Activated naive CD4-positive, alpha-beta T cell treated with Interleukin-2 at 50 U/mL for 16 hours (primary cell): ENCODE measurements at regions not wholly inside any gene's neighbourhood (a gene's known extent, or its start where the extent isn't known, plus 50 kb on each side); places are given as distances from the start of the nearest gene placed in this dataset.

Experiments
- DNase-seq: peaks from one replicate; pipeline ENCODE4 v3.0.0-alpha.2; 2020

DNA sequence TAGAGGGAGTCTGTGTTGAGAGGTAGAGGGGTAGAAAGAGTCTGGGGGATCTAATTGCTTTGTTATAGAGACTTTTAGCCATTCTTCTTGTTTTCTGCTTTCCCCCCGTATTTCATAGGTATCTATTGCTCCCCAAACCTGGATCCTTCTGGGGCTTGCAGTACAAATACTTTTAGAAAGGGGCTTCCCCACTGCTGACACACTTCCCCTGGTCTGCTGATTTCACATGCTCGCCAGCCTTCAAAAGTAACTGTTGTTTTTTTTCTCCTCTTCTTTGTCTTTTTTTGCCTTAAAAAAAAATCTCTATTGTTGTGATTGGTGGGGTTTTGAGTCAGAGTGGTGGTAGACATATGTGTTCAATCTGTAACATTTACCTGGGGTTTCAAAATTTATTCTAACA is 300.6 kb upstream of the AZI2 start:
- DNase-seq: no peak

DNA sequence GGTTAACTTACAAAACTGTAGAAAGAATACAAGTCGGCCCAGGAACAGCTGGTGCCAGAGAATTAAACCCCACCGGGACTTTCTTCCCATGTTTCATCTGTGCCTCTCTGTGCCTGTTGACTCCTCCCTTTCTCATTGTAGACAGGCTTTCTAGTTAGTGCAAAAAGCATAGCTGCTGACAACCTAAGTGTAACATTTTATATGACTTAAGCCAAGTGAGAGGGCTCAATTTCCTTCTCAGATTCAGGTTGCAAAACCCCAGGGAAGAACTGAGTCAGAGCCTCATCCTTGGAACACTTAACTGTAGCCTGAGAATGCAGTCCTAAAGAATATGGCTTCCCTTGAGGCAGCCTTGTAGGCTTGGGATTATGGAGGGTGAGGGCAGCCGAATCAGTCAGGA is 302.5 kb upstream of the AZI2 start:
- DNase-seq: no peak

DNA sequence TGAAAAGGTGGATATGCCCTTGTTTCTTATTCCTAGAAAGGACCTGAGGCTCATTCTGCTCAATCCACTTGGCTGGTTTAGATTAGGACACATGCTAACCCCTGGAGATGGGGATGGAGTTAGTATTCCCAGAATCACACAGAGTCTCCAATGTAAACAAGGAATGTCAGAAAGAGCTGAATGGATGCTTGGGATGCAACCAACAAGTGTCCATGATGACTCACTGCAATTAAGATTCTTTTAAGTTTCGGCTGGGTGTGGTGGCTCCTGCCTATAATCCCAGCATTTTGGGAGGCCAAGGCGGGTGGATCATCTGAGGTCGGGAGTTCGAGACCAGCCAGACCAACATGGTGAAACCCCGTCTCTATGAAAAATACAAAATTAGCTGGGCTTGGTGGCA is 315.5 kb upstream of the AZI2 start:
- no peak for DNase-seq

- peak; percentile 37 for DNase-seq
These were observed 319.3 kb upstream of the AZI2 start for GRCh38 chr3:28667646-28668621.

DNA sequence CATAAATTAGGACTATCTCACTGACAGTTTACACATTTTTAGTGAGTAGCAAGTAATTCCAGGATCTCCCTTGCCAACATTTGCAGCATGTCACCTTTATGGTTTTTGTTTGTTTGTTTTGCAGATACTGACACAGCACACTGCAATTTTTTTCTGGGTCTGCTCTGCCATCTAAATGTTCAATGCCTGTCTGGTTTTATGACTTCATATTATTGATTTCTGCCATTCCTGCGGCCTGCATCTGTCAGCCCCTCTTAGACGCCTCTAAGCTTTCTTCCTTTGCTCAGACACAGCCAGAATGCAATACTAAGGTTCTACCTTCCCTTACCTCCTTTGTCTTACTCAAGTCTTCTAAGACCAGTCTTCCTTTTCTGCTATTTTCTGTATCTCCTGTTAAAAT is 321.2 kb upstream of the AZI2 start:
- DNase-seq: no peak

DNA sequence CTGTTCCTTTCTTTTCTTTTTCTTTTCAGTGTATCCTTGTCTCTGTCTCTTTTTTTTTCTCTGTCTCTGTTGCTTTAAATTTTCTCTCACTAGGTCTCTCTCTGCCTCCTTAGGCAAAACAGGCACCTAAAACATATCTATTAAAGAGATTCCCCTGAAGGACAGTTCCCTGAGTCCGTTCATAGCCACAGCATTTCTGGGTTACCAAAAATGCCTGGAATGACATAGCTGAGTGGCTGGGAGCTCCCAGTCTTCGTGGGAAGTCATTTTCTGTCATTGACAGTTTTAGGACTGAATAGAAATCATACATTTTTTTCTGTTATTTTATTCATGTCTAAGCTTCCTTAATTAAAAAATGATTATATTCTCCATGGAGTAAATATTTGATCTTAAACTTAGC is 323.8 kb upstream of the AZI2 start:
- DNase-seq: no peak

- no peak for DNase-seq
These were observed 324.8 kb upstream of the AZI2 start for GRCh38 chr3:28673446-28673845.

DNA sequence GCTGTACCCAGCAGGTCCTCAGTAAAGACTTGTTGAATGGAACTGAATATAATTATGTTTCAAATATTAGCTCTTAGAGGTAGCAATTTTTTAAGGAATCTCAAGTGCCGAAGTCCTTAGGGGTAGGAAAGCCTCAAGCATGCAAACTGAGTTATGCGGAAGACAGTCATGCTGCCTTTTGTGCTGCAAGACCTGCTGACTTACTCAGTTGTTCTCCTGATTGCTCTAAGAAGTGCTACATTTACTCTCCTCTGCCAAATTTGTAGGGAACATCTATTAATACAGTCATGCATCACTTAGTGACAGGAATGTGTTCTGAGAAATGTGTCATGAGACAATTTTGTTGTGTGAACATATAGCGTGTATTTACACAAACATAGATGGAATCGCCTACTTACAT is 325.6 kb upstream of the AZI2 start:
- no peak for DNase-seq

DNA sequence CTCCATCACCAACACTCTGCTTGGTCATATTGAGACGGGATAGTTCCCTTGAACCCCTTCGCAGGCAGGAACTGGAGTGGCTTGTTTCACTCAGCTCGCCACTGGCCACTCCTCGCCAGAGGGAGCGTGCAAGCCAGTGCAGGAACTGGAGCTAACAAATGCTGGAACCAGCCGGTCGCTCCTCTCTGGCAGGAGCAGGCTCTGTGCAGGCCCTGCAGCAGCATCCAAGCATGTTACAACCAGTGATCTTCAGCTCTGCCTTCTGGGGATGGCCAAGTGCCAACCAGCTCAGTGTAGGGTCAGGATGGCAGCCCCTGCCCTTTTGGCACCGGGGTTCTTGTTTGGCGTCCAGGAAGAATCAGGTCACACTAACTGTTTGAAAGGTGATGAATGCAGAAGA is 329.0 kb upstream of the AZI2 start:
- no peak for DNase-seq

GRCh38 chr3:28678086-28678485 is 329.5 kb upstream of the AZI2 start:
- DNase-seq: no peak

- no peak for DNase-seq
These were observed 331.4 kb upstream of the AZI2 start for GRCh38 chr3:28680050-28680449.

DNA sequence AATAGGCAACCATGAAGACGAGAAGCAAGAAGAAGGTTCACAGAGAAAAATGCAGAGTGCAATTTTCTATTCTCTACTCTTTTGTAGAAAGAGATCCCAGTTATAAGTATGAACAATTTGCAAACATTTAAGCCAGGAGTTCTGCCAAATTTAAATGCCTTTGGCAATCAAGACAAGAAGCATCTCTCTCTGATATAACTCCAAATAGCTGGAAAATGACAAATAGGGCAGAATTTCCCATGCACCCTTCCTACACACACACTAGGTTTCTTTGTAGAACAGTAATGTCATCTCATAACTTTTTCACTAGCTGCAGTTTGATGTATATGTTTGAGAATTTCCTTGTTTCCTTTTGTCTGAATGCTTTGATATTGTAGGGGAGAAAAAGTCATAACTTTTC is 333.5 kb upstream of the AZI2 start:
- DNase-seq: no peak

- no peak for DNase-seq
These were observed 341.6 kb upstream of the AZI2 start for GRCh38 chr3:28690176-28690575.

GRCh38 chr3:28698706-28699105 is 350.1 kb upstream of the AZI2 start:
- DNase-seq: no peak

GRCh38 chr3:28699283-28699682 is 350.7 kb upstream of the AZI2 start:
- DNase-seq: no peak

DNA sequence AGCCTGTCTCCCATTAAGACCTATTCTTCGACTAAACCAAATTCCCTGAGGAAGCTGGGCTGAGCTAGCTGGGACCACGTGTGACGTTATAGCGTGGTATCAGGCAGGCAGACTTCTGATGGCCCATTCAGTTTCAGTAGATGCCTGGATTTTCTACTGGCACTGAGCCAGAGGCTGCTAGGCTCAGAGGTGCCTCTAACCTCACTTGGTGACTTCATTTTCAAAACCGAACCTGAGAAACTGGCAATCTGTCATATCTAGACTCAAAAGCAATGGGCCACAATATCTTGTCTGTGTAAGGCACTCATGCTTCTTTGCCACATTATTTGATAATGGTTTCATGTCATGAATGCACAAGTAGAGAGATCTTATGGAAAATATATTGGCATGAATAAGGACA is 352.1 kb upstream of the AZI2 start:
- no peak for DNase-seq

- DNase-seq: no peak
These were observed 355.2 kb upstream of the AZI2 start for GRCh38 chr3:28703843-28704242.

- DNase-seq: no peak
These were observed 362.7 kb upstream of the AZI2 start for GRCh38 chr3:28711293-28711692.

GRCh38 chr3:28716939-28717338 is 368.3 kb upstream of the AZI2 start:
- DNase-seq: no peak

DNA sequence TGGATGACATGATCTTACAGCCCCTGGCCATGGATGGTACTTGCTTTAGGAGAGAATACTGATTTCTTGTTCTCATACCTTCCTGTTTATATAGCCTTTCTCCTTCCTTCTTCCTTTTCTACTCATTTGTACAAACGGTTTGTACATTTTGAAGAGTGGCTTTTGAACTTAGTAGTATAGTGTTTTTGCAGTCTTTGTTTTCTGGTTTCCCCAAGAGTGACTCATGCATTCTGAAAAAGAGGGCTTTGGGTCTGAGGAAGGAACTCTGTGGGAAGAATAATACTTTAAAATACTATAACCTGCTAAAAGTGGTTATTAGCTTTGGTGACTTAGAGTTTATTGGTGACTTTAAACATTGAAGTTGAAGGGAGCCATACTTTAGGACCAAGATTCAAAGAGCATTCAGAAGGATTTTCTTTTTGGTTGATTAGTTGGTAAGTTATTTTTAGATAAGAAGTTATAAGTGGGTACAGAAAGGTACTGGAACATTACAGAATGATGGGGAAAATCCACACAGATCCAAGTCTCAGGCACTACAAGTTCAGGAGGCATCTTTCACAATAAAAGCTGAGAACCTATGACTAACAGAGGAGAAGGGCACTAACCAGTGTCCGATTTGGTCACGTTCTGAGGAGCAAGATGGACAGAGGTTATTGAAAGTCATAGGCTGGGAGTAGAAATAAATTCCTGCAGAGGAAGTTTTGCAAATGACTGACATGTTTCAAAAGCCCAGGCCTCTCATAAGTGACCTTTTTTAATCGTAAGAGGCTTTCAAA is 369.6 kb upstream of the AZI2 start:
- DNase-seq: no peak

DNA sequence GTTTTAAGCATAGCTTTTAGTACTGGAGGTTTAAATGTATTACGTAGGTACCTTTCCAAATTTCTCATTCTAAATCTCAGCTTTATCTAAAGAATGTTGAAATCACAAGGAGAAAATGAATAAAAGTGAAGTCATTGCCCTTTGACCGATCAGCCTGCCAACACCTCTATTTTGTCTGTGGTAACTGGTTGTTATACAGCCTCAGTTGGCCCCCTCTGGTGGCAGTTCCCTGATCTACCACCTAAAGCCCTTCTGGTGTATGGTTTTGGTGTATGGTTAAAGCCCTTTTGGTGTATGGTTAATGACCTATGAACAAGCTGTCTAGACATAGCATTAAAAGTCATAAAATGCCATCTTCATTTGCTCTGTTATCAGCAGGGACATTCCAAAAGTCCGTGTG is 378.2 kb upstream of the AZI2 start:
- no peak for DNase-seq

DNA sequence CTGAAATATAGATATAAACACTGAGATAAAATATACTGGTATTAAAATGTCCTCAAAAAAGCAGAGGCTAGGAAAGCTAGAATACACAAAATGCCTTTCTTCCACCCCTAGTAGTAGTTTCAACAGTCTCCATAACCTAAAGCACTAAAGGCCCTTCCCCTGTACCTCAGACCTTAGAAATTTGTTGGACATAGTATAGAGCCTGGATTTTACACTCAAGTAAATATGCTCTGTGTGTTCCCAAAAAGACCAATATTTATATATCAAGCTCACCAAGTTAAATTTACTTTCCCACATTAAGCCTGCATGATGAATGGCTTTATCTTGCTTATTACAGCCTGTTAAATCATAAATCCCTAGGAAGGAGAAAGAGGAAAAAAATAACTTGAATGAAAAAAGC is 378.7 kb upstream of the AZI2 start:
- DNase-seq: no peak

- no peak for DNase-seq
These were observed 389.8 kb upstream of the AZI2 start for GRCh38 chr3:28738425-28738824.

- DNase-seq: no peak
These were observed 391.0 kb upstream of the AZI2 start for GRCh38 chr3:28739647-28740046.
